Pancreas (tissue), 10 donors: ENCODE measurements at regions not wholly inside any gene's neighbourhood (a gene's known extent, or its start where the extent isn't known, plus 50 kb on each side); places are given as distances from the start of the nearest gene placed in this dataset.
A peak's percentile ranks its signal among the peaks of the same experiment; 100 is the strongest.

Source experiments
- ATAC-seq, 4 donors: fragments of 200-7000 bp; cut with Tn5 transposase; one replicate each; pipeline versions ENCODE4 v1.8.0 to v1.9.1; 2020; ENCODE audit warnings: mild to moderate bottlenecking in 4 of 4, moderate library complexity in 4 of 4
- DNase-seq, 6 donors: peaks; one replicate each; pipeline ENCODE4 v3.0.0-alpha.2; 2020
- FAIRE-seq: peaks from 2 replicates; lab custom pipeline; 2012; peaks lifted over from hg19 to GRCh38; lab: Jason Lieb, UNC
- H3K27ac ChIP-seq, 4 donors: fragments of 200-600 bp; sonication (generic); 1 replicate in 3 of 4; 2 replicates in 1 of 4; pipeline versions ENCODE4 v1.5.0 to v1.8.0; 2020
- H3K27me3 ChIP-seq, 4 donors: fragments of 200-600 bp; one replicate each; pipeline ENCODE4 v1.8.0; 2021
- H3K36me3 ChIP-seq, 3 donors: fragments of 200-600 bp; sonication (generic) in 1 of 3; one replicate each; pipeline versions ENCODE4 v1.5.0 to v1.8.0; 2020 to 2021
- H3K4me1 ChIP-seq, 3 donors: fragments of 200-600 bp; one replicate each; pipeline ENCODE4 v1.8.0; 2021
- H3K4me3 ChIP-seq, 4 donors: fragments of 200-600 bp; sonication (generic) in 2 of 4; one replicate each; pipeline versions ENCODE4 v1.5.0 to v1.8.0; 2020 to 2021
- H3K9me3 ChIP-seq, 4 donors: fragments of 200-600 bp; one replicate each; pipeline ENCODE4 v1.8.0; 2021
- WGBS, 2 donors: extraction: QIAGEN DNeasy Blood & Tissue Kit; methylation state at CpG; one replicate each; pipeline ENCODE4 v1.1.7; 2013; 5-methylcytosine and 5-hydroxymethylcytosine counted together
- intact Hi-C, 3 donors: fragments of 100-400 bp; cut with DNase I; formaldehyde crosslinking; loops; one replicate each; pipeline versions ENCODE4 v1.11.1 to v1.14.2; 2022
- TF ChIP-seq, protein P1 (sequence below), 4 donors: fragments of 200-600 bp; sonication (generic) in 3 of 4; IDR thresholded peaks; one replicate each; pipeline versions ENCODE4 v1.5.0 to v1.8.0; 2021; ENCODE audit warnings: antibody characterized with exemption in 4 of 4
- donor health status: healthy with polysubstance abuse.
- donor health status: DM: no; HTN: no; CAD: no; lungs with moderate emphysema.
- donor health status: DM: no; HTN: no; CAD: no.
- donor health status: control.
- donor health status: control.
- donor health status: Bipolar disorder and iron deficiency.
- donor health status: DM: yes; HTN: yes; CAD: no.
- donor health status: DM: no; HTN: no; CAD: no.
- donor health status: DM: no; HTN: no; CAD: no.
- donor health status: DM: yes; HTN: yes; CAD: no.

DNA sequence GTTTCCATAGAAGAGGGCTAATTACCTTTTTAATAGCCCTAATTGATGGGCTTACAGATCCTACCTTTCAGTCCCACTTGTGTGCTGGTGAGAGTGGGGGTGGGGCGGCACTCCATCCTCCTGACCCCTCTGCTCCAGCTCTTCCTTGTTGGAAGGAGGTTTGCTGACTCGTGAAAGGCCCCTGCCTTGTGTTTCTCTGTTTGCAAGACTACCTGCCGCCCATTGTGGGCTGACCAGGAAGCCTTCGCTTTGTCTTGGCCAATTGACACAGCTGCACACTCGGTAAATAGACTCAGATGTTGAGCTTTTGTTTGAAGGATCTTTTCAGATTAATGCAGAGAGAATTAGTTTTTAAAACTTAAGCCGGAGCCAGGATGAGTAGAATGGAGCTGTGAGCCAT, 197.3 kb upstream of the HES1 start:
- 54 to 72% methylated on average over 6 of the region's 6 CpGs for whole genome bisulfite sequencing, 2 donors
- Histone ChIP-seq H3K27me3 (no peaks in the 10 kb centered on the region), H3K4me3 (no peak overlapping the region), H3K27ac (no peak overlapping the region), H3K36me3 (no peaks in the 10 kb centered on the region), H3K4me1 (no peaks in the 10 kb centered on the region), H3K9me3 (no peaks in the 10 kb centered on the region)
- TF ChIP-seq, protein P1, sequence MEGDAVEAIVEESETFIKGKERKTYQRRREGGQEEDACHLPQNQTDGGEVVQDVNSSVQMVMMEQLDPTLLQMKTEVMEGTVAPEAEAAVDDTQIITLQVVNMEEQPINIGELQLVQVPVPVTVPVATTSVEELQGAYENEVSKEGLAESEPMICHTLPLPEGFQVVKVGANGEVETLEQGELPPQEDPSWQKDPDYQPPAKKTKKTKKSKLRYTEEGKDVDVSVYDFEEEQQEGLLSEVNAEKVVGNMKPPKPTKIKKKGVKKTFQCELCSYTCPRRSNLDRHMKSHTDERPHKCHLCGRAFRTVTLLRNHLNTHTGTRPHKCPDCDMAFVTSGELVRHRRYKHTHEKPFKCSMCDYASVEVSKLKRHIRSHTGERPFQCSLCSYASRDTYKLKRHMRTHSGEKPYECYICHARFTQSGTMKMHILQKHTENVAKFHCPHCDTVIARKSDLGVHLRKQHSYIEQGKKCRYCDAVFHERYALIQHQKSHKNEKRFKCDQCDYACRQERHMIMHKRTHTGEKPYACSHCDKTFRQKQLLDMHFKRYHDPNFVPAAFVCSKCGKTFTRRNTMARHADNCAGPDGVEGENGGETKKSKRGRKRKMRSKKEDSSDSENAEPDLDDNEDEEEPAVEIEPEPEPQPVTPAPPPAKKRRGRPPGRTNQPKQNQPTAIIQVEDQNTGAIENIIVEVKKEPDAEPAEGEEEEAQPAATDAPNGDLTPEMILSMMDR (IDR thresholded peaks at IDR 0.05): no peak
- DNase-seq (no peak), ATAC-seq (peak in 1 of 4 donors; percentile 43), FAIRE-seq (no peak)
- intact Hi-C loops: no loop called here

DNA sequence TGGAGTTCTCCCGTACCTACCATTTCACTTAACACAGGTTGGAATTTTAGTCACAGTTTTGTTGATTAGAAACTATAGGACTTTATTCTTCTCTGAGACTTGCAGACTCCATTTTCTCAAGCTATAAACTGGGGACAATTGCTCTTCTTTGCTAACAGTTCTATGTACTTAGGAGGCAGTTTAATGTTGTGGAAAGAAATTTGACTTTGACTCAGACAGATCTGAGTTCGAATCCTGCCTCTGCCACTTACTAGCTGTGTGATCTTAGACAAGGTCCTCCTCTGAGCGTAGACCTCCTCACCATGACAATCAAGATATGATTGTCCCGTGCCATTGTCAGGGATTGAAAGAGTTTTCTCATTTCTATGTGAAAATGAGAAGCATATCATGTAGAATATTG, 196.4 kb upstream of the HES1 start:
- FAIRE-seq (no peak), ATAC-seq (no peak), DNase-seq (no peak)
- Histone ChIP-seq H3K27ac (no peak overlapping the region), H3K4me3 (no peak overlapping the region), H3K36me3 (no peaks in the 10 kb centered on the region), H3K4me1 (no peaks in the 10 kb centered on the region), H3K27me3 (no peaks in the 10 kb centered on the region), H3K9me3 (no peaks in the 10 kb centered on the region)
- TF ChIP-seq, protein P1 (IDR thresholded peaks at IDR 0.05): no peak
- WGBS, 2 donors: 93 to 95% methylated on average over 4 of the region's 4 CpGs
- intact Hi-C loops: no loop called here

DNA sequence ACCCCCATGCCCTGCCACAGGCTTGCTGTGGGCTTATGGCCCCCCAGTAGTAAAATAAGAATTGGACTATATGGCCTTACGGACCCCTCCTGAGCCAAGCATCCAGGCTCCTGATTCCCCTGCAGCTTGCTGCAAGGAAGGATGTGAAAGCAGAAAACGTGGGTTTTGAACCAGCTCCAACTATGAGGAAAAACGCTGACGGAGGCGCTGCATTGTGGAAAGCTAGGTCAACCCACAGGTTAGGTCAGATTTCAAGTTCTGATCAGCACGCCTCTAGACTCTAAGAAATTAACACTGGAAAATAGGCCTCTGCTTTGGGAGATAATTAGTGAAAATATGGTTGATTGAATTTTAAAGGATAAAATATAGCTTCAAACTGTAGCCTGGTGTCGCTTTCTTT, 195.4 kb upstream of the HES1 start:
- intact Hi-C loops: no loop called here
- H3K4me3 ChIP-seq: no peak overlapping the region
- H3K36me3 ChIP-seq: no peaks in the 10 kb centered on the region
- no peaks in the 10 kb centered on the region for H3K27me3 ChIP-seq
- FAIRE-seq (no peak), DNase-seq (no peak), ATAC-seq (no peak)
- no peaks in the 10 kb centered on the region for H3K4me1 ChIP-seq
- whole genome bisulfite sequencing, 2 donors: 88 to 89% methylated on average over 7 of the region's 7 CpGs
- H3K9me3 ChIP-seq: no peaks in the 10 kb centered on the region
- TF ChIP-seq, protein P1 (IDR thresholded peaks at IDR 0.05): no peak
- no peak overlapping the region for H3K27ac ChIP-seq

DNA sequence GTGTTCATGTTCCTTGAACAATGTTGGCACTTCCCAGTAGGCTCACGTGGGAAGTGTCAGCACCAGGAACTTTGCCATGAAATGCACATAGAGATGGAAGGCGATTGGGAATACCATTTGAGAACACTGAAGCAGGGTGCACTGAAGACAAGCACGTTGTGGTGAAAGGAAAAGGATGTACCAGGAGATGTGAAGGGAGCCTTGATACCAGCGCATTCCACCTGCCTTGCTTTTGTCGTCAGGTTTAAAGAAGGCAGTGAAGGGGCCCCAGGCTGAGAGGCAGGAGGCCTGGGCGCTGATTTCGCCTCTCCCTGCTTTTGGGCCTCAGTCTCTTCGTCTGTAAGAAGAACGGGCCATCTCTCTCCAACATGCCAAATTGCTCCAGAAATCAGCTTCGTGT, 194.5 kb upstream of the HES1 start:
- Histone ChIP-seq H3K4me3 (no peak overlapping the region), H3K36me3 (no peaks in the 10 kb centered on the region), H3K4me1 (no peaks in the 10 kb centered on the region), H3K9me3 (no peaks in the 10 kb centered on the region), H3K27me3 (no peaks in the 10 kb centered on the region), H3K27ac (no peak overlapping the region)
- TF ChIP-seq, protein P1 (IDR thresholded peaks at IDR 0.05): no peak
- intact Hi-C loops: no loop called here
- 86 to 94% methylated on average over 10 of the region's 10 CpGs for WGBS, 2 donors
- ATAC-seq (no peak), DNase-seq (no peak), FAIRE-seq (no peak)

DNA sequence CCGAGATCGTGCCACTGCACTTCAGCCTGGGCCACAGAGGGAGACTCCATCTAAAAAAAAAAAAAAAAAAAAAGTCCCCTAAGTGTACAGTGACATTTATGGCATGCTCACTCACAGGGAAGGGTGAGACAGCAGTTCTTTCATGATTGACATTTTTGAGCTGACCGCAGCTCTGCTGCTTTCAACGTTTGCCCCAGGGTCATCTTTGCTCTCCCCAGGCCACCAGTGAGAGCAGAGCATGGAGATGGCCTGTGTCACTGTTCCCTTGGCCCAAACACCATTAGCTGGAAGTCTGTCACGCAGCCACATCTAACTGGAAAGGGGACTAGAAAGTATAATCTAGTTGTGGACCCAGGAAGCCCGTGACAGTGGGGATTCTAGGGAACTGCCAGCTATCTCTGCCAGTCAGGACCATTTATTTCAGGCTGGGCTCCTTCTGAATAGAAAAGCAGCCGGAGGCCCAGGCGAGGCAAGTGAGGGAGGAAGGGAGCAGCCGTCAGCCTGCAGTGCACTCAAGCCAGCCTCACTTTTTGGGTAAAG, 193.4 kb upstream of the HES1 start:
- intact Hi-C loops: no loop called here
- 87 to 91% methylated on average over 9 of the region's 9 CpGs for WGBS, 2 donors
- H3K9me3 ChIP-seq: no peaks in the 10 kb centered on the region
- H3K36me3 ChIP-seq: no peaks in the 10 kb centered on the region
- TF ChIP-seq, protein P1 (IDR thresholded peaks at IDR 0.05): no peak
- no peaks in the 10 kb centered on the region for H3K27me3 ChIP-seq
- no peak for ATAC-seq
- H3K4me1 ChIP-seq: no peaks in the 10 kb centered on the region
- no peak for FAIRE-seq
- H3K4me3 ChIP-seq: no peak overlapping the region
- no peak for DNase-seq
- H3K27ac ChIP-seq: no peak overlapping the region
